HEK293 (cell line): ENCODE measurements at regions not wholly inside any gene's neighbourhood (a gene's known extent, or its start where the extent isn't known, plus 50 kb on each side); places are given as distances from the start of the nearest gene placed in this dataset.
"Not testable (repeated sequence)": the region's sequence is repeated elsewhere in the genome, so short reads cannot be mapped to it uniquely, and the experiment has no call there.

Experiments used
- GLI4 ChIP-seq: fragments of 450-650 bp; formaldehyde crosslinking; IDR thresholded peaks from 2 replicates; pipeline ENCODE4 v1.5.1; 2016; ENCODE audit warnings: missing biosample characterization, missing genetic modification characterization
- ZNF10 ChIP-seq: fragments of 450-650 bp; formaldehyde crosslinking; IDR thresholded peaks from 2 replicates; pipeline ENCODE4 v1.5.1; 2017; ENCODE audit warnings: missing biosample characterization, missing genetic modification characterization
- ZNF510 ChIP-seq: fragments of 450-650 bp; formaldehyde crosslinking; IDR thresholded peaks from 2 replicates; pipeline ENCODE4 v1.5.1; 2018; ENCODE audit warnings: mild to moderate bottlenecking, missing genetic modification characterization, missing biosample characterization; ENCODE audit not compliant: insufficient replicate concordance
- ZNF776 ChIP-seq: fragments of 450-650 bp; formaldehyde crosslinking; IDR thresholded peaks from 2 replicates; pipeline ENCODE4 v1.5.0; 2017; ENCODE audit warnings: missing biosample characterization, missing genetic modification characterization, borderline replicate concordance
- TF ChIP-seq, protein P1 (sequence below): fragments of 450-650 bp; formaldehyde crosslinking; IDR thresholded peaks from 2 replicates; pipeline ENCODE4 v1.5.1; 2016; ENCODE audit warnings: missing biosample characterization, missing genetic modification characterization

DNA sequence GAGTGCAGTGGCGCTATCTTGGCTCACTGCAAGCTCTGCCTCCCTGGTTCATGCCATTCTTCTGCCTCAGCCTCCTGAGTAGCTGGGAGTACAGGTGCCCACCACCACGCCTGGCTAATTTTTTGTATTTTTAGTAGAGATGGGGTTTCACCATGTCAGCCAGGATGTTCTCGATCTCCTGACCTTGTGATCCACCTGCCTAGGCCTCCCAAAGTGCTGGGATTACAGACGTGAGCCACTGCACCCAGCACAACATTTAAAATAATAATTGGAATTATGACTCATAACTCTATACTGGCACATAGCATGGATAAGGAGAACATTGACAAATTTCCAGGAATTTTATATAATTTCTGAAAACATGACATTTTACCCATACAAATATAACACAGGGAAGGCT, 54.2 kb downstream of the DBET start:
- TF ChIP-seq, protein P1, sequence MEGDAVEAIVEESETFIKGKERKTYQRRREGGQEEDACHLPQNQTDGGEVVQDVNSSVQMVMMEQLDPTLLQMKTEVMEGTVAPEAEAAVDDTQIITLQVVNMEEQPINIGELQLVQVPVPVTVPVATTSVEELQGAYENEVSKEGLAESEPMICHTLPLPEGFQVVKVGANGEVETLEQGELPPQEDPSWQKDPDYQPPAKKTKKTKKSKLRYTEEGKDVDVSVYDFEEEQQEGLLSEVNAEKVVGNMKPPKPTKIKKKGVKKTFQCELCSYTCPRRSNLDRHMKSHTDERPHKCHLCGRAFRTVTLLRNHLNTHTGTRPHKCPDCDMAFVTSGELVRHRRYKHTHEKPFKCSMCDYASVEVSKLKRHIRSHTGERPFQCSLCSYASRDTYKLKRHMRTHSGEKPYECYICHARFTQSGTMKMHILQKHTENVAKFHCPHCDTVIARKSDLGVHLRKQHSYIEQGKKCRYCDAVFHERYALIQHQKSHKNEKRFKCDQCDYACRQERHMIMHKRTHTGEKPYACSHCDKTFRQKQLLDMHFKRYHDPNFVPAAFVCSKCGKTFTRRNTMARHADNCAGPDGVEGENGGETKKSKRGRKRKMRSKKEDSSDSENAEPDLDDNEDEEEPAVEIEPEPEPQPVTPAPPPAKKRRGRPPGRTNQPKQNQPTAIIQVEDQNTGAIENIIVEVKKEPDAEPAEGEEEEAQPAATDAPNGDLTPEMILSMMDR: not testable (repeated sequence)
- not testable (repeated sequence) for TF ChIP-seq GLI4 (tag by site-specific recombination); ZNF510; ZNF10 (tag by site-specific recombination); ZNF776 (tag by site-specific recombination)
